GM18867 (cell line): ENCODE measurements at regions not wholly inside any gene's neighbourhood (a gene's known extent, or its start where the extent isn't known, plus 50 kb on each side); places are given as distances from the start of the nearest gene placed in this dataset.

Experiments
- ATAC-seq: cut with Tn5 transposase; IDR thresholded peaks from one replicate; pipeline ENCODE4 v1.9.1; 2021; ENCODE audit warnings: mild to moderate bottlenecking, moderate library complexity; ENCODE audit not compliant: unreplicated experiment

GRCh38 chr2:144702051-144702450 lies 182.1 kb upstream of the ZEB2 start:
- no peak for ATAC-seq

- ATAC-seq: no peak
Measured at GRCh38 chr2:144701259-144701658, 181.3 kb upstream of the ZEB2 start.

GRCh38 chr2:144698156-144698555 lies 178.2 kb upstream of the ZEB2 start:
- no peak for ATAC-seq

- ATAC-seq: no peak
Measured at GRCh38 chr2:144695657-144696056, 175.7 kb upstream of the ZEB2 start.

- no peak for ATAC-seq
Measured at GRCh38 chr2:144694456-144694855, 174.5 kb upstream of the ZEB2 start.

GRCh38 chr2:144693179-144693578 lies 173.3 kb upstream of the ZEB2 start:
- ATAC-seq: no peak

- ATAC-seq: no peak
Measured at GRCh38 chr2:144692661-144693060, 172.7 kb upstream of the ZEB2 start.

- ATAC-seq: no peak
Measured at GRCh38 chr2:144690771-144691170, 170.9 kb upstream of the ZEB2 start.

- no peak for ATAC-seq
Measured at GRCh38 chr2:144686518-144687215, 166.7 kb upstream of the ZEB2 start.

- no peak for ATAC-seq
Measured at GRCh38 chr2:144683966-144684365, 164.0 kb upstream of the ZEB2 start.

GRCh38 chr2:144683107-144683753 lies 163.3 kb upstream of the ZEB2 start:
- no peak for ATAC-seq

- no peak for ATAC-seq
Measured at GRCh38 chr2:144682248-144682647, 162.3 kb upstream of the ZEB2 start.

- no peak for ATAC-seq
Measured at GRCh38 chr2:144681389-144681788, 161.5 kb upstream of the ZEB2 start.

- ATAC-seq: no peak
Measured at GRCh38 chr2:144679942-144680341, 160.0 kb upstream of the ZEB2 start.

GRCh38 chr2:144678736-144679135 lies 158.8 kb upstream of the ZEB2 start:
- ATAC-seq: no peak

GRCh38 chr2:144675731-144676130 lies 155.8 kb upstream of the ZEB2 start:
- no peak for ATAC-seq

GRCh38 chr2:144675331-144675730 lies 155.4 kb upstream of the ZEB2 start:
- ATAC-seq: no peak

- ATAC-seq: no peak
Measured at GRCh38 chr2:144674071-144674470, 154.2 kb upstream of the ZEB2 start.

- no peak for ATAC-seq
Measured at GRCh38 chr2:144673456-144673855, 153.5 kb upstream of the ZEB2 start.

GRCh38 chr2:144671695-144672455 lies 152.0 kb upstream of the ZEB2 start:
- ATAC-seq: no peak

GRCh38 chr2:144670738-144671137 lies 150.8 kb upstream of the ZEB2 start:
- no peak for ATAC-seq

- ATAC-seq: no peak
Measured at GRCh38 chr2:144670080-144670479, 150.2 kb upstream of the ZEB2 start.
